GM18873 (cell line): ENCODE measurements at regions not wholly inside any gene's neighbourhood (a gene's known extent, or its start where the extent isn't known, plus 50 kb on each side); places are given as distances from the start of the nearest gene placed in this dataset.

ENCODE experiments used
- ATAC-seq: cut with Tn5 transposase; IDR thresholded peaks from one replicate; pipeline ENCODE4 v1.9.1; 2021; ENCODE audit warnings: mild to moderate bottlenecking, moderate library complexity, moderate number of reproducible peaks; ENCODE audit not compliant: unreplicated experiment, low FRiP score

- ATAC-seq: no peak
These were observed 182.6 kb upstream of the ROPN1 start for GRCh38 chr3:124174476-124174875.

GRCh38 chr3:124174910-124175874 is 183.3 kb upstream of the ROPN1 start:
- ATAC-seq: no peak

DNA sequence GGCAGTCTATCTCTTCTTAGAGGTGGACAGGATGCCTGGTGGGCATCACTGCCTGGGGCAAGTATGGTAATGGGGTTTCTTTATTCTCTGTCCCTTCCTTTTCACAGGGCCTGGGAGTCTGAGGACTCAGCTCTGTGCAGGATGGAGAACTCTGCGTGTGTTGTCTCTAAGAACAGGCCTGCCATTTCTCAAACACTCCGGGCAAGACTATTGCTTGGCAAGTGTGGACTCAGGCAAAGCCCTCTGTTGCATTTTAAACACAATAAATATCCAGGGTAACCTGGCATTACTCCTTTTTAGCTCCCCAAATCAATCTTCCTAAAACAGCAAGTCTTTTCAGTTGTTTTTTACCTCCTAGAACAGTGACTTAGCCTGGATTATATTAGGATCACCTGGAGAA is 185.1 kb upstream of the ROPN1 start:
- ATAC-seq: no peak

DNA sequence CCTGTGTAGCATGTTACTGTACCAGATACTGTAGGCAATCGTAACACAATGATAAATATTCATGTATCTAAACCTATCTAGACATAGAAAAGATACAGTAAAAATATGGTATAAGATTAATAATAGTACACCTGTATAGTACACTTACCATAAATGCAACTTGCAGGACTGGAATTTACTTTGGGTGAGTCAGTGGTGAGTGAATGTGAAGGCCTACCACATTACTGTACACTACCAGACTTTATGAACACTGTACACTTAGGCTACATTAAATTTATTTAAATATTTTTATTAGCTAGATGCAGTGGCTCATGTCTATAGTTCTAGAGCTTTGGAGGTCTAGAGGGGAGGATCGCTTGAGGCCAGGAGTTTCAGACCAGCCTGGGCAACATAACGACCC is 186.6 kb upstream of the ROPN1 start:
- ATAC-seq: no peak

- no peak for ATAC-seq
These were observed 208.5 kb upstream of the ROPN1 start for GRCh38 chr3:124200407-124200806.

GRCh38 chr3:124201226-124201625 is 209.3 kb upstream of the ROPN1 start:
- no peak for ATAC-seq

DNA sequence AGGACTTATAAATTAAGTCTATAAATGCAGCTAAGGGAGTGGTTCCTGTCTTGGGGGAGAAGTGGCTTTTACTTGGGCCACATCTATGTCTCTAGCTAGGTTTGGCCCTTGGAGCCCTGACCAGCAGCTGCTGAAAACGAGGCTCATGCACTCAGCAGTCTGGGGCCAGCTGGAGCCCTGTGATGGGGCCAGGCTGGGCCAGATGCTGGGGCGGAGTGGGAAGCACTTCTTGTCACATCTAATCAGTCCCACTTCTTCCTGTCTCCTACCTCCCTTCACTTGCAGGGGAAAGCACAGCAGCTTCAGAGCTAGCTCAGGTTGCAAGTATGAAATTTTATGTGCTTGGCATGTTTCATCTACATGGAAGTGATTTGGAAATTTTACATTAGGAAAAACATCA is 209.9 kb upstream of the ROPN1 start:
- ATAC-seq: no peak

DNA sequence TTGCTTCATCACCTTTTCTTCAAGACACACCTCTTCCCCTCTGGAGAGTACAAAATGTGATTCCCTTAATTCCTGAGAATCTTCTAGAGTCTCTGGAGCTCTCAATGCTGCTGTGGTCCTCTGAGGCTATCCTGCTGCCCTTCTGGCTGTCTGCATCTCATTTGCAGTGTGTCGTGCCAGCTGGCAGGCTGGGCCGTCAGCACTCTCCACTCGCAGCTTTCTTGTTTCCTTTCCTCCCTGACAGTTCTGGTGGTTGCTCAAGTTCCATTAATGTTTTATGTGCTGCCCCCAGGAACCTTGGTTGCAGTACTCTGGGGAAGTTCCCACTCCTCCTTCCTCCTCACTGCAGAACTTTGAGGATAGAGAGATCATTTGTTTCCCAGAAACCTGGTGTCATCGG is 210.8 kb upstream of the ROPN1 start:
- ATAC-seq: no peak

DNA sequence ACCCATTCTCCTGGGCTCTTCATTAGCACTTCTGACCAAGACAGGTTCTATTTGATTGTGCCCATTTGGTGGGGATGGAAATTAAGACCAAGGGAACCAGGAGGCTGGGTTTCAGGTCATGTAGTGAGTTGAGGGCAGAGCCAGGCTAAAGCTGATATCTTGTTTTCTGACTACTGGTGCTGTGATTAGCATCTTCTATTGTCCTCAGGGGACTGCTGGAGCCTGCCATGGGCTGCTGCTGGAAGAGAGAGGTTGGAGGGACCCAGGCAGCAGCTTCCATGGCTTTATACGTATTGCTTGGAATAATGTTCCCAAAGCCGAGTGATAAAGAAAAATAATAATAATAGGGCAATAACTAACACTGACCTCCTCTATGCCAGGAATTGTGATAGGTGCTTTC is 211.4 kb upstream of the ROPN1 start:
- ATAC-seq: no peak

- no peak for ATAC-seq
These were observed 214.5 kb upstream of the ROPN1 start for GRCh38 chr3:124206225-124207055.

DNA sequence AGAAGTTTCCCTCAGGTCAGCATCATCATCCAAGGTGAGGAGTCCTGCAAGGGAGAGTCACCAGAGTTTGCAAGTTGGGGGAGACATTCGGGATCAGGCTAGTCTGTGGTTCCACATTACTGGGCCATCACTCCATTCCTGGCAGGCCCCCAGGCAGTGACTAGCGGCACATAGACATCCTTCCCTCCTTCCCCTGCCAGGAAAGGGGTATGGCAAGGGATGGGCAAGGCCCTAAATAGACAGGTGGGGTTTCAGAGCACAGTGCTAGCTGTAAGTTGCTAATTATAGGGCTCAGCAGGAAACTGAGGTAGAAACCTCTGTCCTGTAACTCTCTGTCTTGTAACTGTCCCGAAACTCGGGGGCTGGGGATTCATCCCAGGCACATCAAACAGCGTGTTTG is 215.2 kb upstream of the ROPN1 start:
- no peak for ATAC-seq

DNA sequence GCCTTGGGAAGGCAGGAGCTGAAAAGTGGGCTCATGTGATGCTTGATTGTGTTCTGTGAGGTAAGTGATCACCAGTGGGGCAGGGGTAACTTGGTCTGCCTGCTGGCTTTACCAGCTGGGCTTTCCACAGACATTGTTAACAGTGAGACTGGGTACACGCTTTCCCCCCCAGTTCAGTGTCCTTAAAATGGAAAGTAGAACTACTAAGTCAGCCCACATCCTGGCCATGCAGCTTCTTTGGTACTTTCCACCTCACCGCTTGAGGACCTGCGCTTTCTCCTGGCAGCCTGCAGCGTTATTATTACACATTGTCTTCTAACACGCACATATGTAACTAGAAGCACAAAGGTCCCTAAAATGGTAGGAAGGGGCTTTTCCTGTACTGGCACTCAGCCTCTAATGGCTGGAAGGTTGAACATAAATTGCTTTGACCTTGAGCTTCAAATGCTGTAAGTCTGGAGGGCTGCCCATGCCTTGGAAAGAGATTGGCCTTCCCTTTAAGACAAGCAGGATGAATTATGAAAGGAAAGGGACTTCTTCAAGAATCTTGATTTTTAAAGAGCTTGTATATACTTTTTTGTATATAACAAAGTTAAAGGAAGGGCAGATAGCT is 216.1 kb upstream of the ROPN1 start:
- ATAC-seq: peak; percentile 85

- no peak for ATAC-seq
These were observed 217.5 kb upstream of the ROPN1 start for GRCh38 chr3:124209426-124209825.

DNA sequence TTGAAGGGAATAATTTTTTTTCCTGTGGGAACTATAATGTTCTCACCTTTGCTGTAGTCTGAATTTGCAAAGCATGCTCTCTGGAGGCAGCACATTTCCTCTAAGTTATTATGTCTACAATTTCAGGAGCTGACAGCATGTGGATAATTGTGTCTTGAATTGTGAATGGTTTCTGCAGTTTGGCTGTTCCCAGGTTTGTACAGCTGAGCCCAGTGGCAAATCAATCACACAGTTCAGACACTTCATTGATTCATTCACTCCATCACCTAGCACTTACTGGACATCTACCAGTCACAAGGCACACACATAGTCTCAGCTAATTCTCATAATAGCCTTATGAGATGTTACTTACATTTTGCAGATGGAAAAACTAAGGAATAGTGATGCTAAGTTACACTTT is 219.0 kb upstream of the ROPN1 start:
- ATAC-seq: no peak

GRCh38 chr3:124213641-124214040 is 221.7 kb upstream of the ROPN1 start:
- ATAC-seq: no peak

DNA sequence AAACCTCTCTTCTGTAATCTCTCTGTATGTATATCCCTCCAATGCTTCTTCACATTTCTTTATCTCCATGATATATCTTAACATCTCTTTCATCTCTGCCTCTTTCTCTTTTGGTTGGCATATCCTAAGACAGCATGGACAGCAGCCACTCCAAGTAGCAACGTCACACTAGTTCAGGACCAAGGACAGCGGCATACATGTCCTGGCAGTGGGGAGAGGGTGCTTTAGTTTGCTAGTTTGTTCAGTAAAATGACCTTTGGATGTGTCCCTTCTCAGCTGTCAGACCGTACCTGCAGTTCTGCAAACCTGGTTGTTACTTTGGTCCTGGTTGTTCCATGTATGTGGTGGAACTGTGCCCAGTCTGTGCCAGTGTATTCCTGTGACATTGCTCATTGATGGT is 225.6 kb upstream of the ROPN1 start:
- no peak for ATAC-seq

- ATAC-seq: no peak
These were observed 229.5 kb upstream of the ROPN1 start for GRCh38 chr3:124221422-124221821.

DNA sequence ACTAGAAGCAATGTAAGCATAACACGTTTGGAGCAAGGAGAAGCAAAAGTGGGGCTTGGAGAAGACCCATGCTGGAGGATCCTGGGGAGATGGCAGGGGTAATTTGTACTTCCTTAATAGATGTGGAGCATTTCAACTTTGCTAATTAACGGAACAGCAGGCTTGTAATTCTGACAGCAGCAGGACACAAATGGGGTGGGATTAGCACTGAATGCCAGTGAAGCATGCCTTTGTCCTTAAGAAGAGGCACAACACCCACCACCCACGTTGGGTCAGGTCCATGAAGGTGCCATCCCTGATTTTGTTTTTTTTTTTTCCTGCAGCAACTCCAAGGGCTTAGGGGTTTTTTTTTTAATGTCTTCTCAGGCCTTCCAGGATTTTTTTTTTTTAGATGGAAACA is 231.9 kb upstream of the ROPN1 start:
- no peak for ATAC-seq

DNA sequence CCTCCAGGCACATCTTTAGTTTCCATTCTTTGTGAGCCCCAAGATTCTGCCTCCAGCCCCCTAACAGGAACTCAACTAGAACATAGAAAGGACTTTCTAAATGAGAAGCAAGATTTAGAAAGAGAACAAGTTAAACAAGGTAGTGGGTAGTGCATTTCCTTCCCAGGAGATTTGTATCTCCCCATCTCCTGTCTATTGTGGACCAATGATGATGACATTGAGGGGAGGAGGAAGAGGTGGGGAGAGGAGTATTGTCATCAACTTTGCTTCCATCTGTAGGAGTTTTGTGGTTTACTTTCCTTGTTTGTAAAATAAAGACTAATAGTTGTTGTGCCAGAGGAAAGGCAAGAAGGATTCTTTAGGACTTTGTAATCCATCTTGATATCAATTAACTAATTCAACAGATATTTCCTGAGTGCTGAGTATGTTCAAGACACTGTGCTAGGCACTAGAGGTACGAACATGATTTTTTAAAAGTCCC is 235.3 kb upstream of the ROPN1 start:
- ATAC-seq: no peak

DNA sequence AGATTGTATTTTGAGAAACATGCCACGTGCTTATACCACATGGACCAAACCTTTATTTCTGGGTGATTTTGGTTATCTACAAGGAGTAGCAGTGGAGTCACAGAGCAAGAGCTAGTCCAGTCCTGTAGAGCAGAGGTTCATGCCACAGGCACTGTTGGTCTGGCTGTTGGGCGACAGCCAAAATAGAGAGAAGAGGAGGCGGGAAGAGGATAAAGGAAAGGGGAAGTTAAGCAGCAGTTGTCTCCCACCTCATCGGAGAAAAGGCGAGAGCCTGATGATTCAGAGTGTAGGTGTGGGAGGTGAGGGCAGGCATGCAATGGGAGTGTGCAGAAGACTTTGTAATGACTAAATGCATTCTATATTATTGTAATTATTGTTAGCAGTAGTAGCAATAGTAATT is 237.5 kb upstream of the ROPN1 start:
- no peak for ATAC-seq

DNA sequence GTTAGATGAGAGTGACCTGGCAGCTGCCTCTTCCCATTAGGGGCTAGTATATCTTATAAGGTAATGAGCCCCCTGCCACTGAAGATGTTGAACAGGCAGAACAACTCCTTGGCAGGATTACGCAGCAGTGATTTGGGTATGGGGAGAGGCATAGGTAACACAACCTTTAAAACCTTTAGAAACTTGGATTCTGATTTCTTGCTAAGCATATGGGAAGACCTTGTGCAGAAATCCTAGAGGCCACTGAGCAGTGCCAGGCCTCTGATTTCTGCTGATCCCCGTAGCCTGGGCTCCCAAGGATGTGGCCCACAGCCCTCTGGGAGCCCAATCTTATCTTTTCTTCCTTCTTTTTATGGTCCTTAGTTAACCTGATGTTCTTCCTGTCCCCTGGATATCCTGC is 237.9 kb upstream of the ROPN1 start:
- no peak for ATAC-seq
